ENCODE measurements at regions not wholly inside any gene's neighbourhood (a gene's known extent, or its start where the extent isn't known, plus 50 kb on each side); places are given as distances from the start of the nearest gene placed in this dataset.

DNA sequence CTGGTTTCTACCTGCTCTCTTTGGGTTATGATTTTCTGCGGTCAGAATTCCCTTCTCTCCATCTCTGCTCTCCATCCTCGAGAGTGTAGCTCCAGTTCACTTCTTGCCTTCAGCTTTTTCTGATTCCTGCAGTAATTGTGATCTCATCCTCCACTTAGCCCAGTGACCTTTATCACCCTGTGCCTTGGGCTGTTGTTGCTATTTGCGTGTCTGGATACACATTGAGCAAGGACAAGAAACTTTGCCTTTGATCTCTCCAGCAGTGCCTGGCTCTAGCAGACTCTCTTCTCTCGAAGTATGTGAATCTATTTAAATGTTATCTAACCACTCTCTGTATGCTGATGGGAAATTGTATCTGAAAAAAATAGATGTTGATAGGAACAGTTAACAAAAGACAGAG, 76.4 kb upstream of the MARK1 start:
- TF ChIP-seq, protein P1, sequence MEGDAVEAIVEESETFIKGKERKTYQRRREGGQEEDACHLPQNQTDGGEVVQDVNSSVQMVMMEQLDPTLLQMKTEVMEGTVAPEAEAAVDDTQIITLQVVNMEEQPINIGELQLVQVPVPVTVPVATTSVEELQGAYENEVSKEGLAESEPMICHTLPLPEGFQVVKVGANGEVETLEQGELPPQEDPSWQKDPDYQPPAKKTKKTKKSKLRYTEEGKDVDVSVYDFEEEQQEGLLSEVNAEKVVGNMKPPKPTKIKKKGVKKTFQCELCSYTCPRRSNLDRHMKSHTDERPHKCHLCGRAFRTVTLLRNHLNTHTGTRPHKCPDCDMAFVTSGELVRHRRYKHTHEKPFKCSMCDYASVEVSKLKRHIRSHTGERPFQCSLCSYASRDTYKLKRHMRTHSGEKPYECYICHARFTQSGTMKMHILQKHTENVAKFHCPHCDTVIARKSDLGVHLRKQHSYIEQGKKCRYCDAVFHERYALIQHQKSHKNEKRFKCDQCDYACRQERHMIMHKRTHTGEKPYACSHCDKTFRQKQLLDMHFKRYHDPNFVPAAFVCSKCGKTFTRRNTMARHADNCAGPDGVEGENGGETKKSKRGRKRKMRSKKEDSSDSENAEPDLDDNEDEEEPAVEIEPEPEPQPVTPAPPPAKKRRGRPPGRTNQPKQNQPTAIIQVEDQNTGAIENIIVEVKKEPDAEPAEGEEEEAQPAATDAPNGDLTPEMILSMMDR (IDR thresholded peaks at IDR 0.05): no peak
- no peak for TF ChIP-seq POLR2A (IDR thresholded peaks at IDR 0.05)

All from body of pancreas (tissue), 4 donors.